ENCODE measurements at regions not wholly inside any gene's neighbourhood (a gene's known extent, or its start where the extent isn't known, plus 50 kb on each side); places are given as distances from the start of the nearest gene placed in this dataset.

DNA sequence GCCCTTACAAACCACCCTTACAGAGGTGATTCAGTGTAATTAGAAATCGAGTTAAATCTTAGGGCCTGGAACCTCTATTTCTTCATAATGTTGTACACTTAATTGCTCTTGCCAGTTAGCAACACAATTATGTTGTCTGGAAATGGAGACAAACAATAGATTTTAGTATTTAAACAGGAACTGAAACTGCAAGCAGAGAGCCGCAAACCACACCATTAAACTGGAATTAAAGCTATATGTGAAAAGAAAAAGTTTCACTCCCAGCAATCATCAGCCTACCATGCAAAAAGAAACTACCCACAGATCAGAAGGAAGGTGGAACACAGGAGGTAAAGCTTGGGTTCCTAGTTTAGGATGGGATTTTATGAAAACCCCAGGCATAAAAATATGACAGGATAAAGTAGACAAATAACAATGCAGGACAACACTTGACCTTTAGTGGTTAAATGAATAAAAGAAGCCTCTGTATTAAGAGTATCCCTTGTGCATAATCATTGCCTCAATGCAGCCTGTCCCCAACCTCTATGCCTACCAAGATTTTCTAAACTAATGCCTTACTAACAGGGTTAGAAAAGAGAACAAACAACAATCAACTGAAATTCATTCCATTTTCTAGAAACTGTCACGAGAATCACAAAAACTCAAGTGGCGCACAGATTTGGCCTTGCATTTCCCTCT is 304.3 kb upstream of the ESRRG start:
- TF ChIP-seq, protein P1, sequence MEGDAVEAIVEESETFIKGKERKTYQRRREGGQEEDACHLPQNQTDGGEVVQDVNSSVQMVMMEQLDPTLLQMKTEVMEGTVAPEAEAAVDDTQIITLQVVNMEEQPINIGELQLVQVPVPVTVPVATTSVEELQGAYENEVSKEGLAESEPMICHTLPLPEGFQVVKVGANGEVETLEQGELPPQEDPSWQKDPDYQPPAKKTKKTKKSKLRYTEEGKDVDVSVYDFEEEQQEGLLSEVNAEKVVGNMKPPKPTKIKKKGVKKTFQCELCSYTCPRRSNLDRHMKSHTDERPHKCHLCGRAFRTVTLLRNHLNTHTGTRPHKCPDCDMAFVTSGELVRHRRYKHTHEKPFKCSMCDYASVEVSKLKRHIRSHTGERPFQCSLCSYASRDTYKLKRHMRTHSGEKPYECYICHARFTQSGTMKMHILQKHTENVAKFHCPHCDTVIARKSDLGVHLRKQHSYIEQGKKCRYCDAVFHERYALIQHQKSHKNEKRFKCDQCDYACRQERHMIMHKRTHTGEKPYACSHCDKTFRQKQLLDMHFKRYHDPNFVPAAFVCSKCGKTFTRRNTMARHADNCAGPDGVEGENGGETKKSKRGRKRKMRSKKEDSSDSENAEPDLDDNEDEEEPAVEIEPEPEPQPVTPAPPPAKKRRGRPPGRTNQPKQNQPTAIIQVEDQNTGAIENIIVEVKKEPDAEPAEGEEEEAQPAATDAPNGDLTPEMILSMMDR (IDR thresholded peaks at IDR 0.05) = no peak
- TF ChIP-seq POLR2A (IDR thresholded peaks at IDR 0.05) = no peak
